ENCODE measurements at regions not wholly inside any gene's neighbourhood (a gene's known extent, or its start where the extent isn't known, plus 50 kb on each side); places are given as distances from the start of the nearest gene placed in this dataset.

GRCh38 chr20:57007171-57007540 lies 259.3 kb downstream of the BMP7 start:
- Histone ChIP-seq H3K79me2 (ENCODE audit: insufficient read depth, low read length) (no peaks in the 10 kb centered on the region), H3K27ac (ENCODE audit: low read depth, low read length, poor library complexity, severe bottlenecking) (no peak overlapping the region), H3K9me2 (ENCODE audit: low read depth, low read length) (no peaks in the 10 kb centered on the region), H4K20me1 (ENCODE audit: insufficient read depth, low read length) (no peaks in the 10 kb centered on the region), H3K27me3 (ENCODE audit: insufficient read depth, low read length) (no peaks in the 10 kb centered on the region; the same call in 1 of the 2 replicates), H3K9me3 (ENCODE audit: low read length) (no peaks in the 10 kb centered on the region), H3K4me2 (ENCODE audit: low read length) (no peak overlapping the region), H3K4me1 (ENCODE audit: insufficient read depth, low read length, severe bottlenecking) (no peaks in the 10 kb centered on the region), H2AFZ (ENCODE audit: low read length) (no peak overlapping the region), H3F3A (ENCODE audit: insufficient read depth, low read length) (no peaks in the 10 kb centered on the region), H3K4me3 (ENCODE audit: low read depth, low read length, poor library complexity, severe bottlenecking) (no peak overlapping the region), H3K9ac (ENCODE audit: low read length) (no peak overlapping the region), H3K36me3 (ENCODE audit: insufficient read depth, low read length) (no peaks in the 10 kb centered on the region)
- TF ChIP-seq CTCF (IDR thresholded peaks at IDR 0.05; ENCODE audit: low read length) (no peak), EZH2 (IDR thresholded peaks at IDR 0.05; ENCODE audit: borderline replicate concordance, low read length) (no peak)

GRCh38 chr20:57008217-57008616 lies 258.2 kb downstream of the BMP7 start:
- Histone ChIP-seq H3K27me3 (ENCODE audit: insufficient read depth, low read length) (no peaks in the 10 kb centered on the region; the same call in 1 of the 2 replicates), H3K9ac (ENCODE audit: low read length) (no peak overlapping the region), H3K9me2 (ENCODE audit: low read depth, low read length) (no peaks in the 10 kb centered on the region), H3K36me3 (ENCODE audit: insufficient read depth, low read length) (no peaks in the 10 kb centered on the region), H3K27ac (ENCODE audit: low read depth, low read length, poor library complexity, severe bottlenecking) (no peak overlapping the region), H3F3A (ENCODE audit: insufficient read depth, low read length) (no peaks in the 10 kb centered on the region), H4K20me1 (ENCODE audit: insufficient read depth, low read length) (no peaks in the 10 kb centered on the region), H3K9me3 (ENCODE audit: low read length) (no peaks in the 10 kb centered on the region), H3K79me2 (ENCODE audit: insufficient read depth, low read length) (no peaks in the 10 kb centered on the region), H3K4me1 (ENCODE audit: insufficient read depth, low read length, severe bottlenecking) (no peaks in the 10 kb centered on the region), H3K4me3 (ENCODE audit: low read depth, low read length, poor library complexity, severe bottlenecking) (no peak overlapping the region), H2AFZ (ENCODE audit: low read length) (no peak overlapping the region), H3K4me2 (ENCODE audit: low read length) (no peak overlapping the region)
- no peak for TF ChIP-seq CTCF (IDR thresholded peaks at IDR 0.05; ENCODE audit: low read length)
- TF ChIP-seq EZH2 (IDR thresholded peaks at IDR 0.05; ENCODE audit: borderline replicate concordance, low read length) = no peak

GRCh38 chr20:57009355-57009754 lies 257.1 kb downstream of the BMP7 start:
- H3K4me2 ChIP-seq (ENCODE audit: low read length) = no peak overlapping the region
- H2AFZ ChIP-seq (ENCODE audit: low read length) = no peak overlapping the region
- H3F3A ChIP-seq (ENCODE audit: insufficient read depth, low read length) = no peaks in the 10 kb centered on the region
- H3K27ac ChIP-seq (ENCODE audit: low read depth, low read length, poor library complexity, severe bottlenecking) = no peak overlapping the region
- H3K4me1 ChIP-seq (ENCODE audit: insufficient read depth, low read length, severe bottlenecking) = no peaks in the 10 kb centered on the region
- TF ChIP-seq EZH2 (IDR thresholded peaks at IDR 0.05; ENCODE audit: borderline replicate concordance, low read length) (no peak), CTCF (IDR thresholded peaks at IDR 0.05; ENCODE audit: low read length) (no peak)
- H3K9ac ChIP-seq (ENCODE audit: low read length) = no peak overlapping the region
- H3K36me3 ChIP-seq (ENCODE audit: insufficient read depth, low read length) = no peaks in the 10 kb centered on the region
- no peaks in the 10 kb centered on the region for H3K9me3 ChIP-seq (ENCODE audit: low read length)
- no peaks in the 10 kb centered on the region for H4K20me1 ChIP-seq (ENCODE audit: insufficient read depth, low read length)
- no peak overlapping the region for H3K4me3 ChIP-seq (ENCODE audit: low read depth, low read length, poor library complexity, severe bottlenecking)
- H3K79me2 ChIP-seq (ENCODE audit: insufficient read depth, low read length) = no peaks in the 10 kb centered on the region
- no peaks in the 10 kb centered on the region for H3K9me2 ChIP-seq (ENCODE audit: low read depth, low read length)
- no peaks in the 10 kb centered on the region; the same call in 1 of the 2 replicates for H3K27me3 ChIP-seq (ENCODE audit: insufficient read depth, low read length)
